PC-9 (cell line): ENCODE measurements at regions not wholly inside any gene's neighbourhood (a gene's known extent, or its start where the extent isn't known, plus 50 kb on each side); places are given as distances from the start of the nearest gene placed in this dataset.

Experiments
- CTCF ChIP-seq: fragments of 200-600 bp; sonication (generic); conservative IDR thresholded peaks from 2 replicates; pipeline ENCODE4 v1.6.1; 2017; ENCODE audit warnings: mixed run types, antibody characterized with exemption, mild to moderate bottlenecking, moderate library complexity
- EZH2 ChIP-seq: fragments of 200-600 bp; sonication (generic); IDR thresholded peaks from 2 replicates; pipeline ENCODE4 v1.8.0; 2017; ENCODE audit warnings: antibody characterized with exemption, low read depth

GRCh38 chr14:94691660-94692034, 78.3 kb downstream of the GSC start:
- TF ChIP-seq CTCF (no peak), EZH2 (no peak)
